HL-60 (cell line): ENCODE measurements at regions not wholly inside any gene's neighbourhood (a gene's known extent, or its start where the extent isn't known, plus 50 kb on each side); places are given as distances from the start of the nearest gene placed in this dataset.

Source experiments
- DNase-seq, 2 experiments: peaks; one replicate each; pipeline ENCODE4 v3.0.0-alpha.2; 2010 to 2020; ENCODE audit warnings: low read depth in 1 of 2, low spot score in 1 of 2
- H3K27ac ChIP-seq: fragments of 250-450 bp; sonication (Bioruptor Pico); replicated peaks from 2 replicates; pipeline ENCODE4 v1.5.1; 2020; ENCODE audit warnings: mild to moderate bottlenecking, moderate library complexity
- H3K27me3 ChIP-seq: fragments of 250-450 bp; sonication (Bioruptor Pico); 2 replicates; pipeline ENCODE4 v1.5.1; 2021; ENCODE audit warnings: mild to moderate bottlenecking, moderate library complexity; ENCODE audit not compliant: insufficient read depth, poor library complexity, severe bottlenecking
- H3K4me3 ChIP-seq: replicated peaks from 2 replicates; pipeline ENCODE4 v1.5.1; 2011; ENCODE audit warnings: mild to moderate bottlenecking, control low read depth, low read length; ENCODE audit not compliant: insufficient read depth
- CTCF ChIP-seq: IDR thresholded peaks from one replicate; pipeline ENCODE4 v1.5.1; 2011; ENCODE audit warnings: low read length, control low read depth, inconsistent platforms; ENCODE audit not compliant: insufficient read depth
- GABPA ChIP-seq: IDR thresholded peaks from 2 replicates; pipeline ENCODE4 v1.6.1; 2012; ENCODE audit warnings: low read depth
- POLR2AphosphoS5 ChIP-seq: IDR thresholded peaks from 2 replicates; pipeline ENCODE4 v1.6.1; 2012; ENCODE audit warnings: low read depth
- SPI1 ChIP-seq: IDR thresholded peaks from 2 replicates; pipeline ENCODE4 v1.6.1; 2012; ENCODE audit warnings: low read depth, mild to moderate bottlenecking, borderline replicate concordance
- TF ChIP-seq, protein P1 (sequence below): IDR thresholded peaks from 2 replicates; pipeline ENCODE4 v1.6.1; 2012; ENCODE audit warnings: low read depth; ENCODE audit not compliant: insufficient replicate concordance

DNA sequence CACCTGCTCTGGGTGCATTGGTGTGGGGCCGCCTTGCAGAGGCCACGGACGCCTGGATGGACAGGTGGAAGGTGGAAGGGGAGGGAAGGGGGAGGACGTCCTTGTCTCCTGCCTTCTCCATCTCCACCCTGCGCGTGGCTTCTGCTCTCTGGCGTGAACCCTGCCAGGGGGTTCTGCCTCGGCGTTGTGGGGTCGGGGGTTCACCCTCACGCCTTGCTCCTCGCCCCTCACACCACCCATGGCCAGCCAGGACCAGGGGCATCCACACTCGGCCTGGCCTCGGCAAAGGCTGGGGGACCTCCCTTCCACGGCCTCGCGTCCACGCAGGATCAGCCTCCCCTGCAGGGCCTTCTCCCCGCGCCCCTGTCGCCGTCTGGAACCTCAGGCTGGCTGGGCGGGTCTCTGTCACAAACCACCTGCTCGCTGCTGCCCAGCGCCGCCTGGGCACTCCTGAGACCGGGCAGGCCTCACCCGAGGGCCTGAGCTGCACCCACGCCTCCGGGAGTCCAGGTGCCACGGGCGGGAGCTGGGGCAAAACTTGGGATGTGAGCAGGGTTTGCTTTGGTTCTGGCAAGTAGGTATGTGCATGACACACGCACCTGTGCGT is 655.9 kb downstream of the GALR1 start:
- TF ChIP-seq GABPA (no peak), POLR2AphosphoS5 (no peak), SPI1 (no peak), CTCF (no peak)
- TF ChIP-seq, protein P1, sequence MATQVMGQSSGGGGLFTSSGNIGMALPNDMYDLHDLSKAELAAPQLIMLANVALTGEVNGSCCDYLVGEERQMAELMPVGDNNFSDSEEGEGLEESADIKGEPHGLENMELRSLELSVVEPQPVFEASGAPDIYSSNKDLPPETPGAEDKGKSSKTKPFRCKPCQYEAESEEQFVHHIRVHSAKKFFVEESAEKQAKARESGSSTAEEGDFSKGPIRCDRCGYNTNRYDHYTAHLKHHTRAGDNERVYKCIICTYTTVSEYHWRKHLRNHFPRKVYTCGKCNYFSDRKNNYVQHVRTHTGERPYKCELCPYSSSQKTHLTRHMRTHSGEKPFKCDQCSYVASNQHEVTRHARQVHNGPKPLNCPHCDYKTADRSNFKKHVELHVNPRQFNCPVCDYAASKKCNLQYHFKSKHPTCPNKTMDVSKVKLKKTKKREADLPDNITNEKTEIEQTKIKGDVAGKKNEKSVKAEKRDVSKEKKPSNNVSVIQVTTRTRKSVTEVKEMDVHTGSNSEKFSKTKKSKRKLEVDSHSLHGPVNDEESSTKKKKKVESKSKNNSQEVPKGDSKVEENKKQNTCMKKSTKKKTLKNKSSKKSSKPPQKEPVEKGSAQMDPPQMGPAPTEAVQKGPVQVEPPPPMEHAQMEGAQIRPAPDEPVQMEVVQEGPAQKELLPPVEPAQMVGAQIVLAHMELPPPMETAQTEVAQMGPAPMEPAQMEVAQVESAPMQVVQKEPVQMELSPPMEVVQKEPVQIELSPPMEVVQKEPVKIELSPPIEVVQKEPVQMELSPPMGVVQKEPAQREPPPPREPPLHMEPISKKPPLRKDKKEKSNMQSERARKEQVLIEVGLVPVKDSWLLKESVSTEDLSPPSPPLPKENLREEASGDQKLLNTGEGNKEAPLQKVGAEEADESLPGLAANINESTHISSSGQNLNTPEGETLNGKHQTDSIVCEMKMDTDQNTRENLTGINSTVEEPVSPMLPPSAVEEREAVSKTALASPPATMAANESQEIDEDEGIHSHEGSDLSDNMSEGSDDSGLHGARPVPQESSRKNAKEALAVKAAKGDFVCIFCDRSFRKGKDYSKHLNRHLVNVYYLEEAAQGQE, result no peak
- DNase-seq, result no peak
- Histone ChIP-seq H3K4me3 (no peak overlapping the region), H3K27me3 (no peaks in the 10 kb centered on the region), H3K27ac (no peak overlapping the region)

DNA sequence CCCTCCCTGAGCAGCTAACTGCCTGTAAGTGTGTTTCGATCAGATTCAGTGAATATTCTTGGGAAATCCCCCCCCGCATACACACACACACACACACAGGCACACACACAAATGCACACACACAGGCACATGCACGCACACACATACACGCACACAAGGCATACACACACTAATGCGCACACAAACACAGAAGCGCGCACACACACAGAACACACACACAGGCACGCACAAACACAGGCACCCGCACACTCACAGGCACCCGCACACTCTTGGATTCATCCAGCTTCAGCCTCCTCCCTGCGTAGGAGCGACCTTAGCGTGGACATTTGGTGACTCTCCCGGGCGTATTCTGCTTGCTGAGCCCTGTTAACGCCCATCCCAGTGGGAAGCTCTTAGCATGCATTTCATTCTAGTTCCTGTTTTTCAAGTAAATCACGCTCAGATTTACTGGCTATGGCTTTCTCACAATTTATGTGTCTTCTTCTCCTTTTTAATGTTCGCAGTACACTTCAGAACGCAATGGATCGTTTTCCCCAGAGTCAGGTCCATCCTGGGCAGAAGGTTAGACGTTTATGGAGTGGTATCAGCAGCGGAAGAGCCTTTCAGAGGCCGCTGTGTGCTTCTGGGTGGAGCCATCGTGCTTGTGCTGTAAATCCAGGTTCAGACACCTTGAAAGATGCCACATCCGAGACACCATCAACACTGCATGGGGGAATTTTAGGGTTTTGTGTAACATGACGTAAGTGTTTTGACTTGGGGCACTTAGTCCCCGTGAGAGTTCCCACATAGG is 656.6 kb downstream of the GALR1 start:
- DNase-seq, result no peak
- TF ChIP-seq, protein P1, result no peak
- no peak for TF ChIP-seq POLR2AphosphoS5
- TF ChIP-seq CTCF, result no peak
- TF ChIP-seq SPI1, result no peak
- TF ChIP-seq GABPA, result no peak
- no peaks in the 10 kb centered on the region for H3K27me3 ChIP-seq
- H3K27ac ChIP-seq, result no peak overlapping the region
- no peak overlapping the region for H3K4me3 ChIP-seq

DNA sequence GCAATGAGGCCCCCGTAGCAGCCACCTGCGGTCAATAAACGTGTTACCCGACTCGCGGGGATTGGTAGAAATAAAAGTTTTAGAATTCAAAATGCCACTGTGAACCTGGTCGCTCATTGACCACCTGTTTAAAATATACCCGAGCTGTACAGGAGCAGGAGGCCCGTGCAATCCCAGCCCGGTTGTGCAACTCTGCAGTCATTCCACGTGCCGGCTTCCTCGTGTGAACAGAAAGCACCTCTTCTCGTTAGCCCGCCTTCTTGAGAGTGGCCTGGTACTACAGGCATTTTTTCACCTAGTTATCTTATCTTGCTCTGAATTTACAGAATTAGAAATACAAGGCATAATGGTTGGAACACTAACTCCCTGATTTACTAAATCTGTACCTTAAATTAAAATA is 660.7 kb downstream of the GALR1 start:
- no peak for DNase-seq
- TF ChIP-seq CTCF (no peak), SPI1 (no peak), POLR2AphosphoS5 (no peak), GABPA (no peak)
- TF ChIP-seq, protein P1, result no peak

More for the DNA sequence above, 660.7 kb downstream of the GALR1 start:
- H3K27me3 ChIP-seq, result no peaks in the 10 kb centered on the region
- H3K27ac ChIP-seq, result no peak overlapping the region
- H3K4me3 ChIP-seq, result no peak overlapping the region
